HG02981 (cell line): ENCODE measurements at regions not wholly inside any gene's neighbourhood (a gene's known extent, or its start where the extent isn't known, plus 50 kb on each side); places are given as distances from the start of the nearest gene placed in this dataset.

ENCODE experiments used
- ATAC-seq: cut with Tn5 transposase; IDR thresholded peaks from one replicate; pipeline ENCODE4 v1.9.1; 2021; ENCODE audit warnings: mild to moderate bottlenecking, moderate library complexity; ENCODE audit not compliant: unreplicated experiment

DNA sequence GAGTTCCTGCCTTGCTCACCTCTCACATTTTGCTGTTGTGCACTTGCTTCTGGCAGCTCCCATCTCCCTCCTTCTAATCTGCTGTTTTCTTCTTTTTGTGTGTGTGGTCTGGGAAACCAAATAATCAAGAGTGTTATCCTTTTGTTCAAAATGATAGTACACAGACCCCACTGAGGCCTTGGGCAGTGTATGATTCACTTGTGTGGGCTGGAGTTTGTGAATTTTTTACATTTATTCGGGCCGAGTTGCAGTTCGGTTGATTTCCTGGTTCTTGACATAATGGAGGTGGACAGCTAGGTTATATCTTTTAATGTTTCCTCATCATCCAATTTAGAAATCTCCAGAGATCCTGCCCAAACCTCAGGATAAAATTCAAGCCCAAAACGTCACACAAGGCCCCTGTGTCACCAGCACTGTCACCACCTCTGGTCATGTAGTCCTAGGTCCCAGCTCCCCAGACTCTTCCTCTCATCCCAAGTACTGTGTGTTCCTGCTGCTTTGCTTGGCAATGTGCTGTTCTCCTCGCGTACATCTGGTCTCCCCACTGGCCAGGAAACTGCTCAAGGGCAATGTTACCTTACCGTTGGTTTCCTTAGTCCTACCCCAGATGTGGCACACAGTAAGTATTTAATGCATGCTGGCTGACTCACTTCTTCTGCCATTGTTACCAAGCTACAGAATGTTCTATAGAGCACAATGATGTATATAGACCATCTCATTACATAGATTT, 55.7 kb upstream of the PHACTR2 start:
- no peak for ATAC-seq

DNA sequence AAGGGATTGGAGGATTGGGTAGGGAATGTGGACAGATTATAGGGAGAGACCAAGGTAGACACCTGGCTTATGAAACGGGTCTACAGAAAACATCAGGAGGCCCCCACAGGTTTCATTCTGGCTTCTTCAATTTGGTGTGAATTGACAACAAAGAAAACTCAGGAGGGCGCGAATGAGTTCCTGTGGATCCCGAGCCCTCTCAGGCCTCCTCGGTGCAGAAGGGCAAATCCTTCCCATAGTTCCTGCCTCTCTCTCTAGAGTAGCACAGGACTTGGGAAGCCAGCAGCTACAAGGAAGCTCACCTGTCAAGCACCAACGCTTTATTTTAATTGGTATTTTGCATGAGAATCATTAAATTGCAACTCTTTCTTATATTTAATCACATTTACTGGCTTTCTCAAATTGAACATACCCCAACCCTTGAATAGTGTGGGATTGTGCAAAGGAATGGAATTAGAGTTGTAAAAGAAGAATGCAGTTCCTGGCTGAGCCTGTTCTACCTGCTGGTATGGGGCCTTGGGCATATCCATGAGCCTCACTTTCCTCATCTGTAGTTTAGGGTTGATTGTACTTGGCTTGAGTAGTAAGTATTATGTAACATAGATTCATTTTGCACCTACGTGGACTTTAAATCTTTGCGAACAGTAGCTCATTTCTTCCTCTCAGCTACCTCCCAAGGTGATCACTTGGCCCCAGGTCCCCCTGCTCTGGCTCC, 56.4 kb upstream of the PHACTR2 start:
- ATAC-seq: no peak

DNA sequence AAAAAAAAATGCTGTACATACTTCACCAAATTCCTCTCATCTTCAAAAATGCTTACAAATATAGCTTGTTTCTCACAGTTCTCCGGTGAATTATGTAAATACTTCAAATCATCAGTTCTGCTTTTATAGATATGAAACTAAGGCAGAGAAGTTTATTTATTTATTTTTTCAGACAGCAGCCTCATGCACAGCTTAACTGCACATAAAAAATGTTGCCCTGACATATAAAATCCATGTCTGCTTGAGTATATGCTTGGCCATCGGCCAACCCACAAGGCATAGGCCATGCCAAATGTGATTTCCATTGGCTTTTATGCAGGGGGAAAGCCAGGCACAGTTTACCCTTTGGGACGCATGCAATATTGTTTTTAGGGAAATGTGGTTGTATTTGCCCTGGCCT, 57.3 kb upstream of the PHACTR2 start:
- ATAC-seq: no peak

DNA sequence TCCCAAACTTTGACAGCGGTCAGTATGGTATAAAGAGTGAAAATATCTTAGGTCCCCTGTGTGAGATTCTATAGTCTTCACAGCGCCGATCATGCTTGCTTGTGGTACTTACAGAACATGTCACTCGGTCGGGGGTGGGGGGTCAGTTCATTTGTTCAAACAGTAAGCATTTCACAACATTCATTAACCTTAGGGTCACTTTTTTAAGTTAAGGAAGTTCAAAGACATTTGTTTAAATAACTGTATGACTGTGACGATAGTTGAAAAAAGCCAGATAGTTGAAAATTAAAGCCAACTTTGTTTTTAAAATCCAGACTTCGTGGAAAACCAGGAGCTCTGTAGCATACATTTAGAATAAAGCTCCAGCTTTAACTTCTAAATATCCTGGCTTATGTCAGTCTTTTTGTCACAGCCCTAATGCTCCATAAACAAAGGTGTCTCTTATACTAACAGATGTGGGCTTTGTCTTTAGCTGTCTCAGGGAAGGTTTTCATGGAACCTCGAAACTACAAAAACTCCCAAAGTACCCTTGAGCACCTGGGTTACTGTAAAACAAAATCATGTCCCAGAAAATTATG, 57.9 kb upstream of the PHACTR2 start:
- no peak for ATAC-seq

DNA sequence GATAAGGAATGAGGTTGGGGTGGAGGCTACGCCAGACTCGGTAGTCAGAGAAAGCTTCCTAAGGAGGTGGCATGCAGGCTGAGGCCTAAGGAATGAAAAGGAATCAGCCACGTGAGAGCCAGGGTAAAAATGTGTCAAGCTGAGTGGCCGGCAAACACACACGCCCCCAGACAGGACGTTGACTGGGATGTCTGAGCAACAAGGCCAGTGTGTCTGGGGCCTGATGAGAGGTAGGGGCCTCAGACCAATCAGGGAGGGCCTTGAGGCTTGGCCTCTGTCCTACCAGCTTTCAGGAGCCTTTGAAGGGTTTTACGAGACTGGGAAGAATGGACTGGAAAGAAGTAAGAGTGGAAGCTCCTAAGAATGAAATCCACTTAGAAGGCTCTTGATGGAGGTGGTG, 61.0 kb upstream of the PHACTR2 start:
- no peak for ATAC-seq

DNA sequence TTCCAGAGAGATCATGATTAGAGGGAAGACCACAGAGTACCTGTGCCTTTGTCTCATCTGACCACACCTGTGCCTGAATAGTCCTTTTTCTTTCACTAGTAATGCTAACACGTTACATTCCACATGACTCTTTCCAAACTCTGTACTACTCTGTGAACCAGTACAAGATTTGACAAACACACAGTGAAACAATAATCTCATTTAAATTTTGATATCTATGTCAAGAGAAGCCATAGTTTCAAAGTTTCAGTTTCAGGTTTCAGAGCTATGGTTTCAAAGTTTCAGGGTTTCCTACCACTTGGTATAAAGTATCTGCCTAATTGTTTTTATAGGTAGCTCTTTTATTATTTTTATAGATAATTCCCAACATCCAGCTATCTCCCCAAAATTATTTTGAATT, 62.0 kb upstream of the PHACTR2 start:
- ATAC-seq: peak; percentile 56

DNA sequence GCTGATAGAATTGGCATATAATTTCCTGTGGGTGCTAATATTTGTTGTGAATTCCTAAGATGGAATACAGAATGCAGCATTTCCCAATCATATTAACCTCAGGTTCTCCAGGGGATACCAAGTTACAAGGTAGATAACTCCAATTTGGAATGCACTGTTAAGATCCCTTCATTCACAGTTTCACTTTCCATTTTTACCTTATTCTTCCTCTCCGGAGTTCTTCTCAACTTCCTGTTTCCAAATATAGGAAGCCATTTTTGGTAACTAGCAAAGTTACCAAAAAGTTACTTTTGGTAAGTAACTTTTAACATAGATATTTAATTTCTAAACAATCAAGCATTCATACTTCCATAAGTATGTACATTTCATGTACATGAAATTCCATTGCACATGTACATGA, 63.5 kb upstream of the PHACTR2 start:
- no peak for ATAC-seq

DNA sequence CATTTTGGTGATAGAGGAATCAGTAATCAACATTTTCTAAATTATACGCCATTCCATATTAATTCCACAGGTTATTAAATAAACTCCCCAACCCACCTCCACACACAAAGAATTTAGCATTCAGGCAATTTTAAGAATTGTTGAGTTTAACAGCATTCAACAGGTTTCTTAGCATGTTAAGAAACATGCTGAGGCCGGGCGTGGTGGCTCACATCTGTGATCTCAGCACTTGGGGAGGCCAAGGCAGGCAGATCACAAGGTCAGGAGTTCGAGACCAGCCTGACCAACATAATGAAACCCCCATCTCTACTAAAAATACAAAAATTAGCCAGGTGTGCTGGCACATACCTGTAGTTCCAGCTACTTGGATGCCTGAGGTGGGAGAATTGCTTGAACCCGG, 64.0 kb upstream of the PHACTR2 start:
- ATAC-seq: no peak

DNA sequence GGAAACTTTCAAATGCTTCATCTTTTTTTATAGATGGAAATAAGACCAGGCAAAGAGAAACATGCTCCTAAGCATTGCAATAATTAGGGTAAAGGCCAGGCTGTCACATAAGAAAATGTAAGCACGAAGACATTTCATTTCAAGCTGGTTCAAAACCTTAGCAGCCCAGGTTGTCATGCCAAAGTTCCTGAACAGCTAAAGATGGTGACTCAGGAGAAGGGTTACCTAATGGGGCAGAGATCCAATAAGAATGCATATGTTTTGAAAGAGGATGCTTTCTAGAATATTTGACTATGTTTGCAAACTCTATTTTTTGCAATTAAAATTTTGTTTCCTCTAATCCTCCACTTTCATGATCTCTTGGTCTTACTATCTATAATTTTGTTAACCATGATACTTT, 65.6 kb upstream of the PHACTR2 start:
- ATAC-seq: no peak

DNA sequence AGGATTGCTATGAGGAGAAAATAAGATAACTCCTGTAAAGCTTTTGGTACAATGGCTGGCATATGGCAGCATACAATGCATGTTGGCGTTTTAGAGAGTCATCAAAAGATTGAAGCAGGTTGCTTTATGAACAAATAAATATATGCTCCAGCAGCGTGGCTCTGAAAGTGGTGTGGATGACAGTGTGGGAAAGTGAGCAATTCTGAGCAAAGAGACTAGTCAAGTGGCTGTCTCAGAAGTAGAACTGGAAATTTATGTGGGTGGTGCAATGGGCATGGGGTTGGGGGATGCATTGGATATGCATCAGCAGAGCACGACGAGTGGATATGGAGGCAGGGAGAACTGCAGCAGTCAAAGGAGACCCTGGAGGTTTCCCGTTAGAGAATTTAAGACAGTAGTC, 66.2 kb upstream of the PHACTR2 start:
- no peak for ATAC-seq

DNA sequence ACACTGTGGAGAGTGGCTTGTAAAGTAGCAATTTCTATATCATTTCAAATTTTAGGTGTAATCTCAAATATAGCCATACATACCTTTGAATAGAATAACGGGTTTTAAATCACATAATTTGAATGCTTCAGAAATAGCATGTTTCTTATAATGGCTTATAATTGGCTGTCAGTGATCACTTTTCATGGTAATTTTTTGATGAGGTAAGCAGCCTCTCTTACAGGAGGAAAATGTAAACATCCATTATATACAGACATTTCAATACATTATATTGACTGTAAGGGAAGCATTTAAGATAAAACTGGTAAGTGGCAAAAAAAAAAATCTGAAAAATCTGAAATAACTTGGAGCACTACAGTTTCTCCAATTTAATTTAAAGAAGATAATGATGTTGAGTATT, 67.8 kb upstream of the PHACTR2 start:
- ATAC-seq: no peak

DNA sequence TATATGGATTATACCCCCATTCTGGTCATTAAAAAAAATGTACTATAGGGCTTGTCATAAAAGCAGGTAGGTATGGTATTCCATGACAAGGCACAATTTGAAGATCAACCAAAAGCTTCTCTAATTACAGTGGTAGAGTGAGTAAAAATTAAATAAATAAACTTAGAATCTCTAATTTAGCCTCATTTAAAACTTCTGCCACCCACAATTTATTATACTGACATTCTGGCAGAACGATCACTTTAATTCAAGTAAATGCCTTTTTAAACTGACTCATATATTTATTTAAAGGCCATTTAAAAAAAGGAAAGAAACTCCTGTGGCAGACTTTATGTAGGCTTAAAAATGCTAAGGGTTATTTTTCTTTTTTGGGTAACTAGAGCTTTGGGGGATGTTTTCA, 68.3 kb upstream of the PHACTR2 start:
- ATAC-seq: no peak

DNA sequence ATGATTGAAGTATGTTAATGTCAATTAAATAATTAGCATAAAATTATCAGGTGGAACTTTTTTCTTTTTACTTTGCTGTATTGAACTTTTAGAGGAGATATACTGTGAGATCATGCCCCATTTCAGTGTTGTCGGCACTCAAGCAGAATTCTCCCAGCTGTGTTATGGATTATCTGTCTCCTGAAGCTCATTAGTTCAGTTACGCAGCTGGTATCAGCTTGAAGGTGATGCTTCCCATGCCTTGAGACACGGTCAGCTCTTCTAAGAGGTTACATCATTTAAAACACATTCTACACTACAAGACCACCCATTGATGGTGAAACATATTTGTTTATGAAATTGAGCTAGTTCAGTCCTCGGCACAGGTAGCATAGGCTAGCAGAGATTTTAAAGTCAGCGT, 68.9 kb upstream of the PHACTR2 start:
- ATAC-seq: no peak

DNA sequence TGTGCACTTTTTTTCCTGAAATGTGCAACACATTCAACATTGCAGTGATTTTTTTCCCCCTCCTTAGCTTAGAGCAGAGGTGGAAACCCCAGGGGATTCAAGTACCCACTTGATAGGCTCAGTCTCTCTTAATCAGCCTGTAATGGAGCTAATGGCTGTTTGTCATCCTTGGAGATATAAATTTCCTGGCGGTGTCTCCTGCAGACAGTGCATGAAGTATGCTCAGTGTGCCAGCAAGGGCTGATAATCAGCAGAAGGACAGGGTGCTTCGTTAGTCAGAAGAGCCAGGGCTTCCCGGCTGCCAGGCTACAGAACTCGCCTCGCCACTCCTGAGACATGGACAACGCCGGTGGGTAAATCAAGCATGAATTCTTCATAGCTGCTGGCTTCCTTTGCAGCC, 69.8 kb upstream of the PHACTR2 start:
- ATAC-seq: no peak

DNA sequence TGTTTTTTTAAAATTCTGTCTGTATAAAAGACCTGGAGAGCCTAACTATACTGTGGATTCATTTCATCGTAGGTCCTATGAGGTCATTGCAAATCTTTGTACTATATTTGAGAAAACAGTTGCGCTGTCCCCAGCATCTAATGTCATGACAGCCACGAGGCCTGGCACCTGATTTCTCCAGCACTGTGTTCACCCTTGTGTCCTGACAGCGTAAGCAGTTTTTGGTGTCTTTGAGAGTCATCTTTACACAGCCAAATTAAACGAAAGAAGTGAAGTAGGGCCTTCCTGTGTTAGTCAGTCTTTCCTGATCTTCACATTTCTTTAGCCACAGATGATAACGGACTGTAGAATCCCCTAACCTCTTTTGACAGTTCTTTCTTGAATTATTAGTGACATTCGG, 70.6 kb upstream of the PHACTR2 start:
- no peak for ATAC-seq

DNA sequence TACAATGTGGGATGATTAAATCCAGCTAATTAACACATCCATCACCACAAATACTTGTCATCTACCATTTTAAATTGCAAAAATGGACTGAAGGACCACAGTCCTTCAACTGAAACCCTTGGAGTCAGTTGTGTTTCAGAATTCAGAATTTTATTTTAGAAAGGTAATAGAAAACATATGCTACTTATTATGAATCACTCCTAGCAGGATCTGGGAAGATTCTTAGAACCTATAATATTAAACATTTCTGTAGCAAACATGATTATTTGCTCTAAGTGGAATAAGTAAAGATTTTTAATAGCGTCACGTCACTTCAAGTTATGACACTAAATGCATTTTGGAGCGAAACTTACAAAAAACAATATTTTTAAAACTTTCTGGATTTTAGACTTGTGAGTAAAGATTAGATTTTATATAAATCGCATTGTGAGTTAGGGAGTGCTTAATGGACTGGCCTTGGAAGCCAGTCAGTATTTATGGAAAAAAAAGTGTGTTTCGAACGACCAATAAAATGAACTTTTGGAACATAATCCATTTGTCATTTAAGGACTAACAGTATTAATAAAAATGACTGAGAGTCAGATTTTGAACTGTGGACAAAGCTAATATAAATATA, 71.8 kb upstream of the PHACTR2 start:
- no peak for ATAC-seq

DNA sequence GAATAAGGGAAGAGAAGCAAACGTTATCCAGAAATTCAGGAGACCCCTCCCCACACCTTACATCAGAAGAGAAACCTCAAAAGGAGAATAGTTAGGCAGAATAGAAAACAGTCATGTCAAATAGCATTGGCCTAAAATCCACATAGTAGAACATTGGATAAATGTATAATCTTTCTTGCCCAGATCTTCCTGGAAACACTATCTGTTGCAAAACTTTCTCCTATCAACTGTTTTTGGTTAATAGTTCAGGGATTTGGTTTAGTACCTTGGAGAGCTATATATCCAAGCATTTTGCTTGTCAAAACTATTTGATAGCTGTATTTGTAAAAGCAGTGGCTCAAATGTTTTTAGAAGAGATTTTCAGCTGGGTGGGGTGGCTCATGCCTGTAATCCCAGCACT, 74.3 kb upstream of the PHACTR2 start:
- ATAC-seq: no peak

DNA sequence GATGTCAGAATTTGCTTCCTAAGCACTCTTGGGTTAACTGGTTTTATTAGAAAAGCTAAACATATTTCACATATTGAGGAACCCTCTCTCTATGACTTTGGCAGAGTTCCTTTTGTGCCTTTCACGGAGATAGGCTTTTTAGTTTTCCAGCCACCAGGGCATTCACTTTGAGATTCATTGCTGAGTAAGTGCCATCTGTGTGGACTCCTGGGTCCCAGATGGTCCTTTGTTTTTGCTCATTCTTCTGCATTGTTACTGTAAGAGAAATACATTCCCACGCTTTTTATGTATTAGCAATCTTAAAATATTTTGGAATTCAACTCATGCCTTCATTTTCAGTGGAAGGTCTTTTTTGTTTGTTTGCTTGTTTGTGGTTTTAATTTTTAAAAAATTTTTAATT, 76.3 kb upstream of the PHACTR2 start:
- no peak for ATAC-seq

DNA sequence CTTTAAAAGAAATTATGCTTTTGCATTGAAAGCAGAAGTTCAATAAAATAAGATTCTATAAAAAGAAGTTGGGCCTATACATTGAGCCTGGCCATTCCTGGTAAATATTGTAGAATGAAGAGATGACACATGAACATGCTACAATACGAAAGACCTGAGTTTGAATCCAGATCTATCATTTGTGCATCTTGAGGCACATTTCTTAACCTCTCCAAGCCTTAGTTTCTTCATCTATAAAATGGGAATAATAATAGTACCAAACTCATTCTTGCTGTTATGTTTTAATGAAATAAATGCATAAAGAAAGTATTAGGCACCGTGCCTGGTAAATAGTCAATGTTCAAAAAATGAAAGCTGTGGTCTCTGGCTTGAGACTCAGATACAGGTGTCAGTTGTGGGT, 76.9 kb upstream of the PHACTR2 start:
- no peak for ATAC-seq

DNA sequence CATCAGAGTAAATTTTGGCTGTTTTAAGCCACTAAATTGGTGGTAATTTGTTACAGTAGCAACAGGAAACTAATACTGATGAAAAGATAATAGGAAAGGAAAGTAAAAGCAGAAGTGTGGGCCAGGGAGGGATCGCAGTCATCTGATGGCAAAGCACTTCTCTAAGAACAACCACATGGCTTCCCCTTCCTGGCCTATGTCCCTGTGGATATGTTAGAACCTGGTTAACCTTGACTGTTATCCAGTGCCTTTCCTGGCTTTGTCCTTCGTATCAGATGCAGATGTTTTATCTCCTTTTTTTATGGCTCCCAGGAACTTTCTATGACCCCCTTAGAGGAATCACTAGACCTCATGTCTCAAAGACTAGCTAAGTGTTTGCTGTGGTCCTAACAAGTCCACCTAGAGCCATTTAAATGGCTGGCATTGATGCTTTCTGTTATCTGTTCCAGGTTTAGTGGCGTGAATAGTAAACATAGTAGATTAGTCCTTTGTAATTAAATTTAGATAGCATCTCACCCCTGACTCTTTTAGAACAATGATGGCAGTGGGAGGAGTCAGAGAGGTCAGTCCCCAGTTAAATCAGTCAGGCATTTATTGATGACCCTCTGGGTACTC, 79.2 kb upstream of the PHACTR2 start:
- peak; percentile 75 for ATAC-seq

DNA sequence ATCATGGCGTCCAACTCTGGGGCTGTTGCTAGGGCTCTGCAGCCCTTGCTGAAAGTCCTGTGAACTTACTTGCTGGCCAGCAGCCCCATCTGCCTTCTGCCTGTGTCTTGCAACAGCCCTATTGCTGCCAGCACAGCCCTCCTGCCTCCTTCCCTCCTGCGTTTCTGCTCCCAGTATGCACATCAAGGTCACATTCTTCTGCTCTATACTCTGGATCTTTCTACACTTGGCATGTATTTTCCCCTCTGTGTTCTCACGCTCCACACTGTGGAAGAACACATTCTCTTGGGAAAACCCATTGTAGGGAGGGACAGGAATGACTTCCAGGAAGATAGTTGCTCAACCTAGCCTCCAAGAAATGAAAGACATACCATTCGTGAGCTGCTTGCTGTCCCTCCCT, 80.9 kb upstream of the PHACTR2 start:
- ATAC-seq: no peak
